ENCODE measurements at regions not wholly inside any gene's neighbourhood (a gene's known extent, or its start where the extent isn't known, plus 50 kb on each side); places are given as distances from the start of the nearest gene placed in this dataset.
"Not testable (repeated sequence)": the region's sequence is repeated elsewhere in the genome, so short reads cannot be mapped to it uniquely, and the experiment has no call there.

DNA sequence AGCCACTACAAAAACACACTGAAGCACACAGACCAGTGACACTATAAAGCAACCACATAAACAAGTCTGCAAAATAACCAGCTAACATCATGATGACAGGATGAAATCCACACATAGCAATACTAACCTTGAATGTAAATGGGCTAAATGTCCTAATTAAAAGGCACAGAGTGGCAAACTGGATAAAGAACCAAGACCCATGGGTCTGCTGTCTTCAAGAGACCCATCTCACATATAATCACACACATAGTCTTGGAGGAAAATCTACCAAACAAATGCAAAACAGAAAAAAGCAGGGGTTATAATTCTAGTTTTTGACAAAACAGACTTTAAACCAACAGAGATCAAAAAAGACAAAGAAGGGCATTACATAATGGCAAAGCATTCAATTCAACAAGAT is 144.4 kb downstream of the GASK1B start:
- H3K36me3 ChIP-seq (ENCODE audit: control insufficient read depth in 1 of 2, insufficient read depth in 2 of 2, low read length in 1 of 2); intact Hi-C loops (cut with DNase I); H3K27me3 ChIP-seq (ENCODE audit: control insufficient read depth in 1 of 2, insufficient read depth in 2 of 2, low read length in 1 of 2); H3K4me1 ChIP-seq (ENCODE audit: control insufficient read depth in 1 of 2, insufficient read depth in 2 of 2, low read length in 2 of 2); ATAC-seq (ENCODE audit: low FRiP score); H3K27ac ChIP-seq (ENCODE audit: low read depth in 1 of 2, low read length in 2 of 2); DNase-seq; H3K9me3 ChIP-seq (ENCODE audit: control insufficient read depth, low read length); H3K4me3 ChIP-seq (ENCODE audit: low read length in 2 of 2): not testable (repeated sequence)

GRCh38 chr4:158025131-158025530 is 147.7 kb downstream of the GASK1B start:
- Histone ChIP-seq H3K4me1 (ENCODE audit: control insufficient read depth in 1 of 2, insufficient read depth in 2 of 2, low read length in 2 of 2) (peaks cover 0 to 4% of the 10 kb centered on the region in 2 donors), H3K4me3 (ENCODE audit: low read length in 2 of 2) (no peak overlapping the region), H3K9me3 (ENCODE audit: control insufficient read depth, low read length) (peaks cover 3% of the 10 kb centered on the region), H3K27ac (ENCODE audit: low read depth in 1 of 2, low read length in 2 of 2) (no peak overlapping the region), H3K36me3 (ENCODE audit: control insufficient read depth in 1 of 2, insufficient read depth in 2 of 2, low read length in 1 of 2) (no peaks in the 10 kb centered on the region), H3K27me3 (ENCODE audit: control insufficient read depth in 1 of 2, insufficient read depth in 2 of 2, low read length in 1 of 2) (no peaks in the 10 kb centered on the region)
- ATAC-seq (ENCODE audit: low FRiP score) (no peak), DNase-seq (no peak)
- WGBS, 2 donors = 55 to 82% methylated on average over 1 of the region's 1 CpG
- intact Hi-C loops (cut with DNase I) = no loop called here

- H3K4me1 ChIP-seq (ENCODE audit: control insufficient read depth in 1 of 2, insufficient read depth in 2 of 2, low read length in 2 of 2) = peaks cover 0 to 4% of the 10 kb centered on the region in 2 donors
- intact Hi-C loops (cut with DNase I) = loop anchor here in 1 of 2 donors (5.0 kb wide), 1 partner anchor 101 kb away; no protein-coding TSS in a partner anchor
- no peak overlapping the region for H3K4me3 ChIP-seq (ENCODE audit: low read length in 2 of 2)
- 6 to 13% methylated on average over 5 of the region's 5 CpGs for WGBS, 2 donors
- peak overlapping the region in 1 of 2 donors; percentile 67 for H3K27ac ChIP-seq (ENCODE audit: low read depth in 1 of 2, low read length in 2 of 2)
- H3K9me3 ChIP-seq (ENCODE audit: control insufficient read depth, low read length) = no peaks in the 10 kb centered on the region
- H3K36me3 ChIP-seq (ENCODE audit: control insufficient read depth in 1 of 2, insufficient read depth in 2 of 2, low read length in 1 of 2) = no peaks in the 10 kb centered on the region
- no peaks in the 10 kb centered on the region for H3K27me3 ChIP-seq (ENCODE audit: control insufficient read depth in 1 of 2, insufficient read depth in 2 of 2, low read length in 1 of 2)
- DNase-seq = no peak
- ATAC-seq (ENCODE audit: low FRiP score) = peak; percentile 60
Measured at GRCh38 chr4:158020734-158021346, 152.0 kb downstream of the GASK1B start.

DNA sequence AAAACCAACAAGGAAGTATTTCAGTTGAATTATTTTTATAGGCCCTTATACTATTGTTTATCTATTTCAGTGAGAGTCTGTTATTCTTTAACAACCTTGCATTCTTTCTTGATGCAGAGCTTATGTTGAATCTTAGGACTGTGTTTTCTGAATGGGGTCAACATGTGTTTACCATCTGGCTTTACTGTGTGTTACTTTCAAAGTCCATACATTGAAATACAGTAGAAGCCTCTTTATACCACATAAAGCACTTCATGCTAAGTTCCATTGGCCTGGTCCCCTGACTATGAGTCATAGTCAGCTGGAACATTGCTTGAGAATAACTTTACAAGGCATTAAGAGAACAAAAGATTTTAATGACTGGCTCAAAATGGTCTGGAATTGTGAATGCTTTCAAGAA is 152.6 kb downstream of the GASK1B start:
- Histone ChIP-seq H3K9me3 (ENCODE audit: control insufficient read depth, low read length) (no peaks in the 10 kb centered on the region), H3K27ac (ENCODE audit: low read depth in 1 of 2, low read length in 2 of 2) (peak overlapping the region in 1 of 2 donors; percentile 39), H3K36me3 (ENCODE audit: control insufficient read depth in 1 of 2, insufficient read depth in 2 of 2, low read length in 1 of 2) (no peaks in the 10 kb centered on the region), H3K27me3 (ENCODE audit: control insufficient read depth in 1 of 2, insufficient read depth in 2 of 2, low read length in 1 of 2) (no peaks in the 10 kb centered on the region), H3K4me3 (ENCODE audit: low read length in 2 of 2) (no peak overlapping the region), H3K4me1 (ENCODE audit: control insufficient read depth in 1 of 2, insufficient read depth in 2 of 2, low read length in 2 of 2) (peaks cover 0 to 4% of the 10 kb centered on the region in 2 donors)
- DNase-seq (no peak), ATAC-seq (ENCODE audit: low FRiP score) (peak; percentile 76)
- intact Hi-C loops (cut with DNase I) = loop anchor here in 1 of 2 donors (5.0 kb wide), 1 partner anchor 102 kb away; no protein-coding TSS in a partner anchor

DNA sequence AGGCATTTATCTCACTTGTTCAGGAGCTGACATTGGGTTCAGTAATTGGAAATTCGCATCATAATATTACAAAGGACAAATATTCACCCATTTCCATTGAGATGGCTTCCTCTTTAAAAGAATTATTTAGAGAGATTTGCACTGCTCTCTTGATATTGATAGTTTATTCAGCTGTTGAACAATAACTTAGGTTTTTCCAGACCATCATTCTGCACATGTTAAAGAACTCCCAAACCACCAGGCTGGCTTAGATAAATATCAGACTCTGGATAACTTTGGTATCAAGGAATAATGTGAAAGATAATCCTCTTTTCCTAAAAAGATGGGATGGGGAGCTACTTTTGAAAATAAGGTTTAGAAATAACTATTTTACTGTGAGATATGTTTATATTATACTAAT is 154.0 kb downstream of the GASK1B start:
- Histone ChIP-seq H3K4me3 (ENCODE audit: low read length in 2 of 2) (no peak overlapping the region), H3K9me3 (ENCODE audit: control insufficient read depth, low read length) (no peaks in the 10 kb centered on the region), H3K36me3 (ENCODE audit: control insufficient read depth in 1 of 2, insufficient read depth in 2 of 2, low read length in 1 of 2) (no peaks in the 10 kb centered on the region), H3K27me3 (ENCODE audit: control insufficient read depth in 1 of 2, insufficient read depth in 2 of 2, low read length in 1 of 2) (no peaks in the 10 kb centered on the region), H3K4me1 (ENCODE audit: control insufficient read depth in 1 of 2, insufficient read depth in 2 of 2, low read length in 2 of 2) (peaks cover 0 to 4% of the 10 kb centered on the region in 2 donors), H3K27ac (ENCODE audit: low read depth in 1 of 2, low read length in 2 of 2) (no peak overlapping the region)
- no peak for ATAC-seq (ENCODE audit: low FRiP score)
- intact Hi-C loops (cut with DNase I) = no loop called here
- no peak for DNase-seq
- WGBS, 2 donors = 87 to 92% methylated on average over 1 of the region's 1 CpG

- no peaks in the 10 kb centered on the region for H3K27me3 ChIP-seq (ENCODE audit: control insufficient read depth in 1 of 2, insufficient read depth in 2 of 2, low read length in 1 of 2)
- no peak overlapping the region for H3K4me3 ChIP-seq (ENCODE audit: low read length in 2 of 2)
- peaks cover 0 to 4% of the 10 kb centered on the region in 2 donors for H3K4me1 ChIP-seq (ENCODE audit: control insufficient read depth in 1 of 2, insufficient read depth in 2 of 2, low read length in 2 of 2)
- intact Hi-C loops (cut with DNase I) = no loop called here
- H3K36me3 ChIP-seq (ENCODE audit: control insufficient read depth in 1 of 2, insufficient read depth in 2 of 2, low read length in 1 of 2) = no peaks in the 10 kb centered on the region
- ATAC-seq (ENCODE audit: low FRiP score) = no peak
- no peaks in the 10 kb centered on the region for H3K9me3 ChIP-seq (ENCODE audit: control insufficient read depth, low read length)
- no peak for DNase-seq
- WGBS, 2 donors = 79 to 86% methylated on average over 1 of the region's 1 CpG
- no peak overlapping the region for H3K27ac ChIP-seq (ENCODE audit: low read depth in 1 of 2, low read length in 2 of 2)
Measured at GRCh38 chr4:158018221-158018830, 154.5 kb downstream of the GASK1B start.

DNA sequence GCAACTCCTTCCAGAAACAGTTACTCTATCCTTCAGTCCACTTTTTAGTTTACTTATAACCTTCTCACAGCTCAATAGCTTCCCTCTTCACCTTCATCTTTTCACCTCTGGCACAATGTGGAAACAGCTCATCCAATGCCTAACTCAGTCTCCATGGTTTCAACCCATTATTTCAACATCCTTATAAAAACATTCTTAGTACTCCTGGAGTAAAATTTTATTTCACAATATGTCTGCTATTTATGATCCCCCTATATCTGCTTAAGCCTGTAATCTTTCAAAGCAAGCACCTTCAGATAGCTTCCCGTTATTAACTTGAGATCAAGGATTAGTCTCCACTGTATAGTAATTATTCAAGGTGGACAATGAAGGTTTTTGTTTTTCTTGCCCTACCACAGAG is 156.3 kb downstream of the GASK1B start:
- peaks cover 0 to 4% of the 10 kb centered on the region in 2 donors for H3K4me1 ChIP-seq (ENCODE audit: control insufficient read depth in 1 of 2, insufficient read depth in 2 of 2, low read length in 2 of 2)
- no peaks in the 10 kb centered on the region for H3K27me3 ChIP-seq (ENCODE audit: control insufficient read depth in 1 of 2, insufficient read depth in 2 of 2, low read length in 1 of 2)
- no peak overlapping the region for H3K27ac ChIP-seq (ENCODE audit: low read depth in 1 of 2, low read length in 2 of 2)
- 80 to 89% methylated on average over 1 of the region's 1 CpG for WGBS, 2 donors
- H3K4me3 ChIP-seq (ENCODE audit: low read length in 2 of 2) = no peak overlapping the region
- ATAC-seq (ENCODE audit: low FRiP score) (peak; percentile 49), DNase-seq (no peak)
- intact Hi-C loops (cut with DNase I) = no loop called here
- H3K9me3 ChIP-seq (ENCODE audit: control insufficient read depth, low read length) = no peaks in the 10 kb centered on the region
- no peaks in the 10 kb centered on the region for H3K36me3 ChIP-seq (ENCODE audit: control insufficient read depth in 1 of 2, insufficient read depth in 2 of 2, low read length in 1 of 2)

GRCh38 chr4:158015241-158015640 is 157.6 kb downstream of the GASK1B start:
- Histone ChIP-seq H3K4me1 (ENCODE audit: control insufficient read depth in 1 of 2, insufficient read depth in 2 of 2, low read length in 2 of 2) (no peaks in the 10 kb centered on the region), H3K27ac (ENCODE audit: low read depth in 1 of 2, low read length in 2 of 2) (no peak overlapping the region), H3K9me3 (ENCODE audit: control insufficient read depth, low read length) (no peaks in the 10 kb centered on the region), H3K27me3 (ENCODE audit: control insufficient read depth in 1 of 2, insufficient read depth in 2 of 2, low read length in 1 of 2) (no peaks in the 10 kb centered on the region), H3K36me3 (ENCODE audit: control insufficient read depth in 1 of 2, insufficient read depth in 2 of 2, low read length in 1 of 2) (no peaks in the 10 kb centered on the region), H3K4me3 (ENCODE audit: low read length in 2 of 2) (no peak overlapping the region)
- DNase-seq (no peak), ATAC-seq (ENCODE audit: low FRiP score) (no peak)
- 25 to 32% methylated on average over 3 of the region's 3 CpGs for whole genome bisulfite sequencing, 2 donors
- intact Hi-C loops (cut with DNase I) = no loop called here

DNA sequence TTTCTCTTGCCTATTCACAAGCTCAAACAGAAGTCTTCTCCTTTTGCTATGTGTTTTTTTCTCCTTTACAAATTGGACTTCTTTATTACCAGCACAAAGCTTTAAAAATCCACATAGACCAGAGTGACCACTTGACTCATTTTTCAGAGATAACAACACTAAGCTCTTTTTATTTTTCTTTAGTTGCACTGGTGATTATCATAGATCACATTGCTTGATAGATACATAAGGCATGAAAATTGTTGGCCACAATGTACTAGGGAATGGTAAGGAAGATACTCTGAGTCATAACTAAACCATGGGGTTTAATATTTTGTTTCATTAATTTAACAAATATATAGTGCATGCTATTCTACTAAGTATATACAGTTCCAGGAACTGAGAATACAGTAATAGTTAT is 159.0 kb downstream of the GASK1B start:
- Histone ChIP-seq H3K27me3 (ENCODE audit: control insufficient read depth in 1 of 2, insufficient read depth in 2 of 2, low read length in 1 of 2) (no peaks in the 10 kb centered on the region), H3K27ac (ENCODE audit: low read depth in 1 of 2, low read length in 2 of 2) (no peak overlapping the region), H3K4me3 (ENCODE audit: low read length in 2 of 2) (no peak overlapping the region), H3K4me1 (ENCODE audit: control insufficient read depth in 1 of 2, insufficient read depth in 2 of 2, low read length in 2 of 2) (peaks cover 0 to 2% of the 10 kb centered on the region in 2 donors), H3K36me3 (ENCODE audit: control insufficient read depth in 1 of 2, insufficient read depth in 2 of 2, low read length in 1 of 2) (no peaks in the 10 kb centered on the region), H3K9me3 (ENCODE audit: control insufficient read depth, low read length) (no peaks in the 10 kb centered on the region)
- no peak for ATAC-seq (ENCODE audit: low FRiP score)
- DNase-seq = no peak
- intact Hi-C loops (cut with DNase I) = no loop called here

All from aorta (tissue), 5 donors.